ENCODE measurements at regions not wholly inside any gene's neighbourhood (a gene's known extent, or its start where the extent isn't known, plus 50 kb on each side); places are given as distances from the start of the nearest gene placed in this dataset.

DNA sequence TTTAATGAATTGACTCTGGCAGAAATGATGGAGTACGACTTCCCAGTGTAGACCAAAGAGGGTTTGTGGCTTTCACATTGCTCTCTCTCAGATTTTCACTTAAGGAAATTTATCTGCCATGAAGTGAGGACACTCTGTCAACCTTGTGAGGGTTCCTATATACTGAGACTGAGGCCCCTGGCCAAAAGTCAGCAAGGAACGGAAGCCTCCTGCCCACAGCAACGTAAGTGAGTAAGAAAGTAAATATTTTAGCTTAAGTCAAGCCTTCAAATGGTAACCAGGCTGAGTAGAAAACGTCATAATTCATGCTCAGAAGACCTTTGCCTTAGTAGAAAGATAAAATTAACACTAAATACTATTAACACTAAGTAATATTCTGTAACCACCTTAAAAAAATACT lies 1080.5 kb upstream of the ACVR2A start:
- intact Hi-C loops (cut with DNase I), result no loop called here
- Histone ChIP-seq H3K36me3 (ENCODE audit: control insufficient read depth in 2 of 3, insufficient read depth in 3 of 3, low read length in 3 of 3) (no peaks in the 10 kb centered on the region), H3K27me3 (ENCODE audit: control insufficient read depth, insufficient read depth, low read length) (no peaks in the 10 kb centered on the region), H3K9me3 (ENCODE audit: control insufficient read depth in 2 of 3, insufficient read depth in 1 of 3, low read length in 3 of 3) (no peaks in the 10 kb centered on the region), H3K4me3 (ENCODE audit: low read length in 3 of 3) (no peak overlapping the region), H3K9ac (ENCODE audit: low read length in 3 of 3) (no peak overlapping the region), H3K27ac (ENCODE audit: low read depth in 2 of 2, low read length in 2 of 2) (no peak overlapping the region), H3K4me1 (ENCODE audit: control insufficient read depth in 2 of 3, insufficient read depth in 2 of 3, low read depth in 1 of 3, low read length in 3 of 3) (no peaks in the 10 kb centered on the region)
- no peak for TF ChIP-seq CTCF (IDR thresholded peaks at IDR 0.05; ENCODE audit: borderline replicate concordance, extremely low read depth, insufficient read depth)
- FAIRE-seq, result no peak
- no peak for DNase-seq

DNA sequence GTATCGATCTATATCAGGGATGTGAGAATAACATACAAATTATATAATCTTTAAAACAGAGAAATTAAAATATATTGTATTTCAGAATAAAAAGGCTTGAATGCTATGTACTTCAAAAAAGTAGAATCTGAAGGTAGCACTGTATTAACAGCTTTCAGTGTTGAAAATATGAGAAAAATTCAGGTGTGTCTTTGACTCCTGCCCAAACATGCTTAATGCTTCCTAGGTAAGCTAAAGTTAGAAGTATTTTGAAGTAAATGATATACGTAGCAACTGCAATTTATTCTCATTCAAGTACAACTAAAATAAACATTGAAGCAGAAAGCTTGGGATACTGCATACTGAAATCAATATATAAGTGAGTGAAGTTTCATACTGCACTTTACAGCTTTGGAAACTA lies 1082.0 kb upstream of the ACVR2A start:
- Histone ChIP-seq H3K4me3 (ENCODE audit: low read length in 3 of 3) (no peak overlapping the region), H3K9me3 (ENCODE audit: control insufficient read depth in 2 of 3, insufficient read depth in 1 of 3, low read length in 3 of 3) (no peaks in the 10 kb centered on the region), H3K27me3 (ENCODE audit: control insufficient read depth, insufficient read depth, low read length) (no peaks in the 10 kb centered on the region), H3K9ac (ENCODE audit: low read length in 3 of 3) (no peak overlapping the region), H3K4me1 (ENCODE audit: control insufficient read depth in 2 of 3, insufficient read depth in 2 of 3, low read depth in 1 of 3, low read length in 3 of 3) (no peaks in the 10 kb centered on the region), H3K36me3 (ENCODE audit: control insufficient read depth in 2 of 3, insufficient read depth in 3 of 3, low read length in 3 of 3) (no peaks in the 10 kb centered on the region), H3K27ac (ENCODE audit: low read depth in 2 of 2, low read length in 2 of 2) (no peak overlapping the region)
- intact Hi-C loops (cut with DNase I), result no loop called here
- no peak for TF ChIP-seq CTCF (IDR thresholded peaks at IDR 0.05; ENCODE audit: borderline replicate concordance, extremely low read depth, insufficient read depth)
- no peak for DNase-seq
- FAIRE-seq, result no peak

- intact Hi-C loops (cut with DNase I), result no loop called here
- Histone ChIP-seq H3K27me3 (ENCODE audit: control insufficient read depth, insufficient read depth, low read length) (no peaks in the 10 kb centered on the region), H3K9me3 (ENCODE audit: control insufficient read depth in 2 of 3, insufficient read depth in 1 of 3, low read length in 3 of 3) (no peaks in the 10 kb centered on the region), H3K4me3 (ENCODE audit: low read length in 3 of 3) (no peak overlapping the region), H3K4me1 (ENCODE audit: control insufficient read depth in 2 of 3, insufficient read depth in 2 of 3, low read depth in 1 of 3, low read length in 3 of 3) (no peaks in the 10 kb centered on the region), H3K36me3 (ENCODE audit: control insufficient read depth in 2 of 3, insufficient read depth in 3 of 3, low read length in 3 of 3) (no peaks in the 10 kb centered on the region), H3K9ac (ENCODE audit: low read length in 3 of 3) (no peak overlapping the region), H3K27ac (ENCODE audit: low read depth in 2 of 2, low read length in 2 of 2) (no peak overlapping the region)
- DNase-seq (peak in 1 of 5 donors; percentile 7), FAIRE-seq (no peak)
- TF ChIP-seq CTCF (IDR thresholded peaks at IDR 0.05; ENCODE audit: borderline replicate concordance, extremely low read depth, insufficient read depth), result no peak
Observed at GRCh38 chr2:146754606-146755005, 1090.2 kb upstream of the ACVR2A start.

DNA sequence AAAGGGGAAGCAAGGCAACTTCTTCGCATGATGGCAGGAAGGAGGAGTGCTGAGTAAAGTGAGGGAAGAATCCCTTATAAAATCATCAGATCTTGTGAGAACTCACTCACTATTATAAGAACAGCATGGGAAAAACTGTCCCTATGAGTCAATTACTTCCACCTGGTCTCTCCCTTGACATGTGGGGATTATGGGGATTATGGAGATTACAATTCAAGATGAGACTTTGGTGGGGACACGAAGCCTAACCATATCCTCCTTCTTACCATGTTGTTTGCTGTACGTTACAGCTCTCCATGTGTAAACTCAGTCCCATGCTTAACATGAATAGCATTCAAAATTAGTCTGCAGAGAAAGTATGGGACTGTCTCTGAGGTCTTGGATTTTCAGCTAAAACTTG lies 1096.8 kb upstream of the ACVR2A start:
- Histone ChIP-seq H3K27me3 (ENCODE audit: control insufficient read depth, insufficient read depth, low read length) (no peaks in the 10 kb centered on the region), H3K9ac (ENCODE audit: low read length in 3 of 3) (no peak overlapping the region), H3K36me3 (ENCODE audit: control insufficient read depth in 2 of 3, insufficient read depth in 3 of 3, low read length in 3 of 3) (no peaks in the 10 kb centered on the region), H3K9me3 (ENCODE audit: control insufficient read depth in 2 of 3, insufficient read depth in 1 of 3, low read length in 3 of 3) (no peaks in the 10 kb centered on the region), H3K4me1 (ENCODE audit: control insufficient read depth in 2 of 3, insufficient read depth in 2 of 3, low read depth in 1 of 3, low read length in 3 of 3) (no peaks in the 10 kb centered on the region), H3K27ac (ENCODE audit: low read depth in 2 of 2, low read length in 2 of 2) (no peak overlapping the region), H3K4me3 (ENCODE audit: low read length in 3 of 3) (no peak overlapping the region)
- FAIRE-seq (no peak), DNase-seq (no peak)
- no peak for TF ChIP-seq CTCF (IDR thresholded peaks at IDR 0.05; ENCODE audit: borderline replicate concordance, extremely low read depth, insufficient read depth)
- intact Hi-C loops (cut with DNase I), result loop anchor here (10.0 kb wide), 1 partner anchor 167 kb away; no protein-coding TSS in a partner anchor

All from kidney (tissue), 13 donors.